H7 (cell line): ENCODE measurements at regions not wholly inside any gene's neighbourhood (a gene's known extent, or its start where the extent isn't known, plus 50 kb on each side); places are given as distances from the start of the nearest gene placed in this dataset.

Source experiments
- DNase-seq: peaks from one replicate; pipeline ENCODE4 v3.0.0; 2012
- H3K27me3 ChIP-seq: 2 replicates; pipeline ENCODE4 v1.6.0; 2011; ENCODE audit warnings: mild to moderate bottlenecking, low read length; ENCODE audit not compliant: control insufficient read depth, insufficient read depth
- H3K36me3 ChIP-seq: replicated peaks from 2 replicates; pipeline ENCODE4 v1.5.1; 2011; ENCODE audit warnings: low read length; ENCODE audit not compliant: control insufficient read depth, insufficient read depth
- H3K4me3 ChIP-seq: 2 replicates; pipeline ENCODE4 v1.5.1; 2011; ENCODE audit warnings: low read depth, mild to moderate bottlenecking, control low read depth, low read length, moderate library complexity; ENCODE audit not compliant: insufficient read depth

- DNase-seq = no peak
- no peak overlapping the region for H3K4me3 ChIP-seq
- no peaks in the 10 kb centered on the region for H3K36me3 ChIP-seq
- H3K27me3 ChIP-seq = no peaks in the 10 kb centered on the region
Measured at GRCh38 chr6:165925474-165926156, 242.0 kb downstream of the TBXT start.

- Histone ChIP-seq H3K27me3 (no peaks in the 10 kb centered on the region), H3K4me3 (no peak overlapping the region), H3K36me3 (no peaks in the 10 kb centered on the region)
- DNase-seq = no peak
Measured at GRCh38 chr6:165922309-165922794, 245.3 kb downstream of the TBXT start.

GRCh38 chr6:165920896-165921671, 246.6 kb downstream of the TBXT start:
- H3K27me3 ChIP-seq = no peaks in the 10 kb centered on the region
- no peak overlapping the region for H3K4me3 ChIP-seq
- no peak for DNase-seq
- H3K36me3 ChIP-seq = no peaks in the 10 kb centered on the region

- peak; percentile 20 for DNase-seq
- H3K27me3 ChIP-seq = no peaks in the 10 kb centered on the region; the same call in 1 of the 2 replicates
- no peak overlapping the region for H3K4me3 ChIP-seq
- H3K36me3 ChIP-seq = no peaks in the 10 kb centered on the region
Measured at GRCh38 chr6:165917576-165917975, 250.1 kb downstream of the TBXT start.

GRCh38 chr6:165915022-165915770, 252.2 kb upstream of the PDE10A start:
- Histone ChIP-seq H3K27me3 (no peaks in the 10 kb centered on the region; the same call in 1 of the 2 replicates), H3K4me3 (no peak overlapping the region), H3K36me3 (no peaks in the 10 kb centered on the region)
- DNase-seq = no peak

GRCh38 chr6:165913676-165914570, 250.9 kb upstream of the PDE10A start:
- DNase-seq = no peak
- no peak overlapping the region for H3K4me3 ChIP-seq
- no peaks in the 10 kb centered on the region; the same call in 1 of the 2 replicates for H3K27me3 ChIP-seq
- no peaks in the 10 kb centered on the region for H3K36me3 ChIP-seq

GRCh38 chr6:165910184-165910966, 247.3 kb upstream of the PDE10A start:
- Histone ChIP-seq H3K4me3 (no peak overlapping the region), H3K27me3 (peaks cover 2% of the 10 kb centered on the region; the same call in 1 of the 2 replicates), H3K36me3 (no peaks in the 10 kb centered on the region)
- no peak for DNase-seq

GRCh38 chr6:165906736-165907135, 243.7 kb upstream of the PDE10A start:
- Histone ChIP-seq H3K27me3 (peaks cover 2% of the 10 kb centered on the region; the same call in 1 of the 2 replicates), H3K4me3 (no peak overlapping the region)

GRCh38 chr6:165905744-165906143, 242.7 kb upstream of the PDE10A start:
- peaks cover 2% of the 10 kb centered on the region; the same call in 1 of the 2 replicates for H3K27me3 ChIP-seq
- H3K36me3 ChIP-seq = no peaks in the 10 kb centered on the region
- no peak overlapping the region for H3K4me3 ChIP-seq
- DNase-seq = no peak

More at GRCh38 chr6:165906736-165907135, 243.7 kb upstream of the PDE10A start:
- H3K36me3 ChIP-seq = no peaks in the 10 kb centered on the region
- DNase-seq = no peak

GRCh38 chr6:165900970-165901369, 237.9 kb upstream of the PDE10A start:
- H3K4me3 ChIP-seq = no peak overlapping the region
- no peak for DNase-seq
- no peaks in the 10 kb centered on the region for H3K36me3 ChIP-seq
- peaks cover under 1% of the 10 kb centered on the region; the same call in 1 of the 2 replicates for H3K27me3 ChIP-seq

GRCh38 chr6:165899611-165900010, 236.6 kb upstream of the PDE10A start:
- DNase-seq = no peak

GRCh38 chr6:165895421-165896165, 232.6 kb upstream of the PDE10A start:
- H3K4me3 ChIP-seq = no peak overlapping the region
- no peaks in the 10 kb centered on the region for H3K36me3 ChIP-seq
- DNase-seq = no peak
- no peaks in the 10 kb centered on the region for H3K27me3 ChIP-seq

More at GRCh38 chr6:165899611-165900010, 236.6 kb upstream of the PDE10A start:
- Histone ChIP-seq H3K4me3 (no peak overlapping the region), H3K27me3 (no peaks in the 10 kb centered on the region), H3K36me3 (no peaks in the 10 kb centered on the region)
